GM19351 (cell line): ENCODE measurements at regions not wholly inside any gene's neighbourhood (a gene's known extent, or its start where the extent isn't known, plus 50 kb on each side); places are given as distances from the start of the nearest gene placed in this dataset.
"Not testable (repeated sequence)": the region's sequence is repeated elsewhere in the genome, so short reads cannot be mapped to it uniquely, and the experiment has no call there.

Experiments
- ATAC-seq: cut with Tn5 transposase; IDR thresholded peaks from one replicate; pipeline ENCODE4 v1.9.1; 2021; ENCODE audit warnings: mild to moderate bottlenecking, moderate library complexity; ENCODE audit not compliant: unreplicated experiment

DNA sequence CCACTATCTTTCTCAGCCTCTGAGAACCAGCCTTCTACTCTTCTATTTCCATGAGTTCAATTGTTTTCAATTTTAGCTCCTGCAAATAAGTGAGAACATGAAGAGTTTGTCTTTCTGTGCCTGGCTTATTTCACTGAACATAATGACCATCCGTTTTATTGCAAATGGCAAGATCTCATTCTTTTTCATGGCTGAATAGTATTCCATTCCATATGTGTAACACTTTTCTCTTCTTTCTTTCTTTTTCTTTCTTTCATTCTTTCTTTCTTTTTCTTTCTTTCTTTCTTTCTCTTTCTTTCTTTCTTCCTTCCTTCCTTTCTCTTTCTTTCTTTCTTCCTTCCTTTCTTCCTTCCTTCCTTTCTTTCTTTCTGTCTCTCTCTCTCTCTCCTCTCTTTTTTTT, 228.7 kb downstream of the SHOX start:
- no peak for ATAC-seq

DNA sequence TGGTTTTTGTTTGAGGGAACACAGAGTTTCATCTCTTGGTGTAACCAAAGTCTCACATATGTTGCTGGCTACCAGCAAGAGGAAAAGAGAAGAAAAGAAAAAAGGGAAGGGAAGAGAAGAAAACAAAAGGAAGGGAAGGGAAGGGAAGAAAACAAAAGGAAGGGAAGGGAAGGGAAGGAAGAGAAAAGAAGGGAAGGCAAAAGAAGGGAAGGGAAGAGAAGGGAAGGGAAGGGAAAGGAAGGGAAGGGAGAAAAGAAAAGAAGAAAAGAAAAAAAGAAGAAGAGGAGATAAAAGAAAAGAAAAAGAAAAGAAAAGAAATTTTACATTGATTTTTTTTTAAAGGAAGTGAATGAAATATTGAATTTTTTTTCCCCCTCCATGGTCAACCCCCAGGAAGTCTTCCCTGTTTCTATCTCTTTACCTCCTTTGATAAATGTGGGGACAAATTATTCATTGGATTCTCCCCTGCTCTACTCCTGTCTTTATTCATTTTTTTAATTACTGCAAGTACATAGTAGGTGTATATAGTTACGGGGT, 228.0 kb downstream of the SHOX start:
- ATAC-seq: no peak

DNA sequence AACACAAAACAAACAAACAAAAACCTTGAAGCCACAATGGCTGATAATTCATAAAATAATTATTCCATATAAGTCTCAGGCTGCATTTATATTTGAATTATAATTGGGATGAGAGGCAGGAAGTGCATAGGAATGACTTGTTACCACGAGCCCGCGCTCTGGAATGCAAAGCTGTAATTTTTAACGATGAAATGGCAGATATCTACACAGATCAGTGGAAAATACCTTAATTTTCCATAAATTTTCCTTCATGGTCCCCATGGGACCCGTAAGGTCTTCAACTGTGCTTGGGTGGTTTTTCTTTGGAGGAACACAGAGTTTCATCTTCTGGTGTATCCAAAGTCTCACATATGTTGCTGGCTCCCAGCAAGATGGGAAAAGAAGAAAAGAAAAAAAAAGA, 226.8 kb downstream of the SHOX start:
- no peak for ATAC-seq

DNA sequence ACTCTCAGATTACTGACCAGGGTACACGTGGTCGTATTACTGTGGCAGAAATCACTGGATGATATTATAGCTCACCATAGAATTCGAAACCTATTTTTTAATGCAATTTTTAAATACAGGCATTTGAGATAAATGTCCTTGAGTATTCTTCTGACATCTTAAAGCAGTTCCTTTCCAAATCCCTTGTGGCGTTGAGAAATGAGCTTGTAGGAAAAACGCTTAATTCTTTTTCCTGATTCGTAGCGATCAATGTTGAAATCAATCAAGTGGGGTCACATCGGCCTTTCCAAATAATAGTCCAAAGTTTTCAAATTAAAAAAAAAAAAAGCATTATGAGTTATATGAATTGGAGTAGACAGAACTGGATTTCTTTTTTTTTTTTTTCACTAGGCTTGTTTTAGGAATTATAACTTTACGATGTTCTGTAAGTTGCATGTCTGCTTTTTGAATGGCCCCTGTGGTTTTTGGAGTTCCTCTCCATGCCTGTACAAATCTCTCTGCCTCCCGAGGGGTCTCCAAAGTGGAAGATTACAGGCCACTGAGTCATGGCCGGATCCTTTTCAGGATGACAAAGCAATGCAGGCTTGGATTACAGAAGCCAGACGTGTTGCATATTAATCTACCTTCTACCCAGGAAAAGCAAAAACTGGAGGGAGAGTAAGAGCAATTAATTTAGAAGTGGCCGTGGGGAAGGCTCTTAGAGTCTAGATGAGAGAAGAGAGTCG, 226.1 kb downstream of the SHOX start:
- ATAC-seq: no peak

DNA sequence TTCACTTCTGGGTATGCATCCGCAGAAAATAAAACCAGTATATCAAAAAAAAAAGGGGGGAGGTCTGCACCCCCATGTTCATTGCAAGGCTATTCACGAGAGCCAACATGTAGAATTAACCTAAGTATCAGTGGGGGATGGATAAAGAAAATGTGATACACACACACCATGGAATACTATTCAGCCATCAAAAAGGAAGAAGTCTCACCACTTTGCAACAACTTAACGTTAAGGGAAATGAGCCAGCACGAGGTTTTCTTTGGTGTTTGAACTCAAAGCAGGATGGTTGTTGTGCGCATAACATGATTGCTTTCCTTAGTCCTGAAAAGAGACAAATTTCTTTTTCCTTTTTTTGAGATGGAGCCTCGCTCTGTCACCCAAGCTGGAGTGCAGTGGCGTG, 222.7 kb downstream of the SHOX start:
- no peak for ATAC-seq

DNA sequence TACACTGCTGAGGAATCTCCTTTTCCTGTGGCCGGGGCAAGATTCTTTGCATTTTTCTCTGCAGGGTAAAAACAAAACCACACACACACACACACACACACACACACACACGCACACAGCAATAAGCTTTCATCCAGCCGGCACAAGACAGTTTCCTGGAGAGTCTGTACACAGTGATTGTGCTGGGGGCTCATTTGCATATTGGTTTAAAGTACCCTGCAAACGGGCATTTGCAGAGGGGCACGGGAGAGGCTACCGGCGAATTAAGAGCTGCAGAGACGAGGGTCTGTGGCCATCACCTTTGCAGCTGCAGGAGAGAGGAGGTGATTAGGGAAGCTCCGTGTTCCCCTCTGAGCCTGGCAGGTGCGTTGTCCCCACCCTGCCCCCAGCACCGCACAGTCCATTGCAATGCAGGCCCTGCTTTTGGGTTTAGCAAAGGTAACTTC, 219.9 kb downstream of the SHOX start:
- ATAC-seq: no peak

DNA sequence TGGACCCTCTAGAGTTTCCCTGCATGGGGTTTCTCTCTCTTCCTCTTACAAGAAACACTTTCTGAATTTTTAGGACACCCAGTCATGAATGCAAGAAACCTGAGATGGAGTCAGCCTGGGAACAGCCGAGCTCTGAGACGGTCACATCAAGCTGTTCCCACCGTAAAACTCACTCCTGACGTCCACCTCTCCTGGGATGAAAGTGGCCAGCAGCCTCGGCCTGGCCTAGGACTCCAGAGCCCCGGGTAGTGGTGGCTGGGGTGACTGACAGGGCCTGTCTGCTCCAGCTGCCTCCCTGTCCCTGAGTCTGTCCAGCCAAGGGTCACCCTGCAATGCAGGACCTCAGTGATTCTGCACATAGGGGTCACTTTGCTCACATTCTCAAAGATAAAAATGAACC, 217.8 kb downstream of the SHOX start:
- no peak for ATAC-seq

DNA sequence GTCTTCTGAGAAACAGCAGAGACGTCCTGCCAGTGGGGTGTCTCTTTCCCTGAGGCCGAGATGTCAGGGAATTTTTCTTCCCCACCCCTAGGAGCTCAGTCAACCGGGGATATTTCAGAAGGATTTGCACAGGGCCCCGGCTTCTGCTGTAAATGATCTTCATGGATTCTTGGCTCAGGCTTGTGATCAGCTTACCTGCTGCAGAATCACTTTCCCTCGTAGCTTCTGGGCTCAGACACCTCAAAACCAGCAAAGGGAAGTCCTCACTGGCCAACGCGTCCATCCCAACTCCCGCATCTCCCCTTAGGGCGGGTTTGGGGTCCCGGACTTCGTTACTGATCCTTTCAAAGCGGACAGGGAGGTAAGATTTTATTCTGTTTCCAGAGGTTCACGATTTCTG, 212.7 kb downstream of the SHOX start:
- ATAC-seq: no peak

DNA sequence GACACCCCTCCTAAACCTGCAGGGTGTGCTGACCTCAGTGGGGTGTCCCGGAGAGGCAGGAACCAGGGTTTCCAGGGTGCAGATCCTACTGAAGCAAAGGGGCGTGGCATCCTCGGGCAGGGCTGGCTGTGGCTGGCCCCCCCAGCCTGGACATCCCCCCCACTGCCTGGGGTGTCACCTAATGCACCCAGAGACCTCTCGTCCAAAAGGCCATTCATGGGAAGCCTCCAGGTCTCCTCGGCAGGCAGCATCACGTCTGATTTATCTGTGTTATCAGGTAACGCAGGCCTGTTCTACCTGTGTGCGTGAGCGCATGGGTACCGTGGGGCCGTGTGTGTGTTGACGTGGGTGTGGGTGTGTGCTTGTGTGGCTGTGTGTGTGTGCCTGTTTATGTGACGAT, 210.0 kb downstream of the SHOX start:
- no peak for ATAC-seq

DNA sequence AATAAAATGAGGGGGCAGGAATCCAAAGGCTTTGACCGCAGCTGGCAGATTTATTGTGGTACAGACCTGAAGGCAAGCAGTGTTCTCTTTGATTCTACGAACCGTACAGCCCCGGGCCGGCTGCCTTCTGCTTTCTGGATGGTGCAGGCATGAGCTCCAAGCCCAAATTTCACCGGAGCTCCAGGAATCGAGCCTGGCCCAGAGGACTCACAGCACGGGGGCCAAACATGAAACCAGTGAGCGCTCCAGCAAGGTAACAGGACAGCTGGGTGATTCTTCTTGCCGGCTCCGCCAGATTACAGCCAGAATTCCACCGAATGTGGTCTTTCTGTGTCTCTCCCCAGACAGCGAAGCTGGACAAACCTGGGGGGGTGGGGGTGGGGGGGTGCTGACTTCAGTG, 208.1 kb downstream of the SHOX start:
- ATAC-seq: not testable (repeated sequence)

DNA sequence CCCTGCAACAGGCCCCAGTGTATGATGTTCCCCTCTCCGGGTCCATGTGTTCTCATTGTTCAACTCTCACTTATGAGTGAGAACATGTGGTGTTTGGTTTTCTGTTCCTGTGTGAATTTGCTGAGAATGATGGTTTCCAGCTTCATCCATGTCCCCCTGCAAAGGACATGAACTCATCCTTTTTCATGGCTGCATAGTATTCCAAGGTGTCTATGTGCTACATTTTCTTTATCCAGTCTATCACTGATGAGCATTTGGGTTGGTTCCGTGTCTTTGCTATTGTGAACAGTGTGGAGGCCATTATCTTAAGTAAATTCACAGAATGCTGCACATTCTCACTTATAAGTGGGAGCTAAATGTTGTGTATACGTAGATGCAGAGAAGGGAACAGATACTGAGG, 205.3 kb downstream of the SHOX start:
- not testable (repeated sequence) for ATAC-seq

DNA sequence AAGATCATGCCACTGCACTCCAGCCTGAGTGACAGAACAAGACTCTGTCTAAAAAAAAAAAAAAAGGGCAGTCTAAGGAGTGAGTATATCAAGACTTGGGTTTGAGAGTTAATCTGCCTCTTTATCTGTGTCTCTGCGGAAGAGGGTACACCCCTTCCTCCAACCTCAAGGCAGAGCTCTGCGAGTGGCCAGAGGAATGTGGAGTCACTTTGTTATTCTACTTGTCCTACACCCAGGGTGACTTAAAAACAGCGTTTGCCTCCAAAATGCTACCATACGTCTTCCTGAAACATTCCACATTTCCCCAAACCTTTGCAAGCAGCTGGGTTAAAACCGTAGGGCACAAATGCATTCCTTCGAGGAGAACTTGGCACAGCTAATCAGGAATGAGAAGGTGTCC, 199.9 kb downstream of the SHOX start:
- no peak for ATAC-seq

DNA sequence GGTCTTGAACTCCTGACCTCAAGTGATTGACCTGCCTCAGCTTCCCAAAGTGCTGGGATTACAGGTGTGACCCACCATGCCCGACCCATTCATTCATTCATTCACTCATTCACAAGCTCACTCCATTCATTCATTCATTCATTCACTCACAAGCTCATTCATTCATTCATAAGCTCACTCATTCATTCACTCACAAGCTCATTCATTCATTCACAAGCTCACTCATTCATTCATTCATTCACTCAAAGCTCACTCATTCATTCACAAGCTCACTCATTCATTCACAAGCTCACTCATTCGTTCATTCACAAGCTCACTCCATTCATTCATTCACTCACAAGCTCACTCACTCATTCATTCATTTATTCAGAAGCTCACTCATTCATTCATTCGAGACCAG, 198.6 kb downstream of the SHOX start:
- ATAC-seq: no peak

DNA sequence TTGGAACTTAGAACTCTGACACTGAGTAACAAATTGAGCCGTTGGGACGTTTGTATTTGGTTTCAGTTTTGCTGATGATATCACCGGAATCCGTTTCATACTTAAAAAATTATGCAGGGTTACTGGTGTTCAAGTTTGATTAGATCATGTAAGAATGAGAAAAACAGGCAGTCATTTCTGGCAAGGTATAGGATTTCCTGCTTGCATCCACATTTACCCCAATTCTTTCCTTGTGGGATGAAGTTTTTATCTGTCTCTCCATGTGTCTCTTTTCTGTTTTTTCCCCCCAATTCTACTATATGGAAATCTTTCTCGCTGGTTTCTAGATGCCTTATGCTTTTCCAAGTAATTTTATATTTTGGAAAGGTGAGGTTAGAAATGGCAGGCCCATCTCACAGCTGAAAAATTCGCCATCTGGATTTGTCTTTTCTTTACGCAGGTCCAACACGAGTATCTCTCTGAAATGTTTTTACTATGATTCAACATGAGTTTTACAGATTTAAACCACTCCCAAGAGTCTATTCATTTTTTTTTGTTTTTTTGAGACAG, 197.9 kb downstream of the SHOX start:
- no peak for ATAC-seq

DNA sequence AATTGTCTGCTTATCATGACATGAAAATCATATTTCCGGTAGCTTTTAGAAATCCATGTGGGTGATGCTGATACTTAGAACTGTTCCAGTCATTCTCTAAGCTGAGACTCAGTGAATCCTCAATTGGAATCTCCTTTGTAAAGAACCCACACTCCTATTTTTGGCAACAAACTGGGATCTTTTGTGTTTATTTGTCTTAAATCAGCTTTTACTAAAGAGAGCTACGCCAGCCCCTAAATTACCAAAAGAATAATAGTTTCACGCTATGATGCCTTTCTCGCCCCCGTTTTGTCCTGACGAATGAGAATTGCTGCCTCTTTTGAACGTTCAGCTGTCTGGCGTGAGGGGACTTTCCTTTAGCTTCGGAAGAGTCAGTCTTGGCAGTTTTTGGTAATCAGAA, 195.9 kb downstream of the SHOX start:
- ATAC-seq: no peak

DNA sequence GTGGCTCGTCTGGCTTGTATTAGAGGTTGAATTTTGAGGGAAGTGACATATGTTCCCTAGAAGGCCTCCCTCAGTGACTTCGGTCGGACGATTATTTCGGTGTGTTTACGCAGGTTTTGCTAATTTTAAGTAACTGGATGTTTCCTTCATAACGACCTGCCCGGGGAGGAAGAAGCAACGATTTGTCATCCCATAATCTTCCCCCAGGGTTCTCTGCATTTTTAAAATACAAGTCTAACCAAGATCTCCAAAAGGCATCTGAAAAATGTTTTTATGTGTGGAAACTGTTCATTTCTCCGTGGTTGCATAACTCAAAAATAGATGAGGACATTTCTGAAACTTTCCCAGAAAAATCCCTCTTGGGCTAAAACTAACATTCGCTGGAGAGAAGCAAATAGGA, 195.4 kb downstream of the SHOX start:
- ATAC-seq: no peak

DNA sequence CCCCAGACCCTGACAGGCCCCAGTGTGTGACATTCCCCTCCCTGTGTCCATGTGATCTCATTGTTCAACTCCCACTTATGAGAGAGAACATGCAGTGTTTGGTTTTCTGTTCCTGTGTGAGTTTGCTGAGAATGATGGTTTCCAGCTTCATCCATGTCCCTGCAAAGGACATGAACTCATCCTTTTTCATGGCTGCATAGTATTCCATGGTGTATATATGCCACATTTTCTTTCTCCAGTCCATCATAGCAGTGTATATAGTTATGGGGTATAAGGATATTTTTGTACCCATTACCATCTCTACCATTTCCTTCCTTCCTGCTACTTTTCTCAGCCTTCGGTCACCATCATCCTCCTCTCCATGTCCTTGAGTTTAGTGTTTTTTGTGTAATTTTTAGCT, 192.5 kb downstream of the SHOX start:
- ATAC-seq: not testable (repeated sequence)

DNA sequence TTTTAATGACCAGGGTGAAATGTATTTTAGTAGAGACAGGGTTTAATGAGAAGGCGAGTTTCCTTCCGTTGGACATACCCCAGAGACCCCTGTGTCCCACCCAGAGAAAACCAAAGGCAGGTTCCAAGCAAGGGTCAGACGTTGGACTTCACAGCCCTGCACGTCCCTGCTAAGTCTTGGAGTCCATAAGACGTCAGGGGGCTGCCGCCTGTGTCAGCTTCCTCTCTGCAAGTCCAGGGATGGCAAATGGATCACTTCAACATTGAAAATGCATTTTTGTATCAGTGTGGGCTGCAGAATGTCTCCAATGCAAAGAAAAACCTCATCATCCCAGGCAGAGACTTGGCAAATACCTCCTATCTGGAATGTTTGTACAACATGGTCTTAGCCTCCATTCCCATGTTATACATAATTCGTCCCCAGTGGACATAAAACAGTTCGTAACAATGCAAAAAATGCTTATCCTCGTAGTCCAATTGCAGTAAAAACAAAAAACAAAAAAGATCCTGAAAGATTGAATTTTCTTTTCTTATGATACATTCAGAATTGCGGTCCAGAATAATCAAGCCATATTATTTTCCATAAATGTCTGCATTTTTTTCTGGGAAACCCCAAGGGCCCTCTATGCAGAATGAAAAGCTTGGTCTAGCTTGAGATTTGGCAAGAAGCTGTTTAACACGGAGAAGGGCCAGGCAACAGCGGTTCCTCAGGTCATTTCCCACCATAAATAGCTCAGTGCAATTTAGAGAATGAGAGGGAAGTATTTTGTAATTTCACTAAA, 190.9 kb downstream of the SHOX start:
- no peak for ATAC-seq

DNA sequence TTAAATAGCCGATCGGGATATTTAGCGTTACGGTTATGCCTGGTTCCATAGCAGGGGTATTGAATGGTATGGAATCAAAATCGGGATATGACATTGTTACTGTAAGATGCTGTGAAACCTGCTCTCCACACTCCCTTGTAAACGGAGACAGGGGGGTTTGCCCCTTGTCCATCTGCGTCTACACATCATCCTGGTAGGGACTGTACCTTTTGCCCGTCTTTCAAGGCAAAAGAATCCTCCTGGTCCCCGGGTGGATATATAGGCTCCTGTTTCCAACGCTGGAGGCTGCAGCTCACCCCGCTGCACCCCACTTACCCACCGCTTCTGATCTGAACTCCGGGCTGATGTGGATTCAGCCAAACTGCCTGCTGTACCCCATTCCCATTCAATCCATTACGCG, 189.1 kb downstream of the SHOX start:
- no peak for ATAC-seq

DNA sequence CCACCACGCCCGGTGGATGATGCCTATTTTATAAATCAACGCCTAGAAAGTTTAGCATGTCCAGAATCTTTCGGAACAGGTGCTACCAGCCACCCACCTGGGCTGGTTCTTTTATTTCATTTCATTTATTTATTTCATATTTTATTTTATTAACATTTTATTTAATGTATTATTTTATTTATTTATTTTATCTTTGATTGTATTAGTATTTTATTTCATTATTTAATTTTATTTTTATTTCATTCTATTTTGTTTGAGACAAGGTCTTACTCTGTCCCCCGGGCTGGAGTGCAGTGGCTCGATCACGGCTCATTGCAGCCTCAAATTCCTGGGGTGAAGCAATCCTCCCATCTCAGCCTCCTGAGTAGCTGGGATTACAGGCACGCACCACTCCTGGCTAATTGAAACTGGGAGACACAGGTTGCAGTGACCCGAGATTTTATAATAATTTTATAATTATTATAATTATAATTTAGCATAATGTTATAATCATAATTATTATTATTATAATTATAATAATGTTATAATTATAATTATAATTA, 187.2 kb downstream of the SHOX start:
- no peak for ATAC-seq

DNA sequence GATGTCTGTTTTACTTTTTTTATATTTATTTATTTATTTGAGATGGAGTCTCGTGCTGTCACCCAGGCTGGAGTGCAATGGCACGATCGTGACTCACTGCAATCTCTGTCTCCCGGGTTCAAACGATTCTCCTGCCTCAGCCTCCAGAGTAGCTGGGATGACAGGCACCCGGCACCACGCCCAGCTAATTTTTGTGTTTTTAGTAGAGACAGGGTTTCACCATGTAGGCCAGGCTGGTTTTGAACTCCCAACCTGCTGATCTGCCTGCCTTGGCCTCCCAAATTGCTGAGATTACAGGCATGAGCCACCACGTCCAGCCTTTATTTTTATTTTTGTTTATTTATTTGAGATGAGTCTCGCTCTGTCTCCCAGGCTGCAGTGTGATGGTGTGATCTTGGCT, 186.6 kb downstream of the SHOX start:
- ATAC-seq: not testable (repeated sequence)

DNA sequence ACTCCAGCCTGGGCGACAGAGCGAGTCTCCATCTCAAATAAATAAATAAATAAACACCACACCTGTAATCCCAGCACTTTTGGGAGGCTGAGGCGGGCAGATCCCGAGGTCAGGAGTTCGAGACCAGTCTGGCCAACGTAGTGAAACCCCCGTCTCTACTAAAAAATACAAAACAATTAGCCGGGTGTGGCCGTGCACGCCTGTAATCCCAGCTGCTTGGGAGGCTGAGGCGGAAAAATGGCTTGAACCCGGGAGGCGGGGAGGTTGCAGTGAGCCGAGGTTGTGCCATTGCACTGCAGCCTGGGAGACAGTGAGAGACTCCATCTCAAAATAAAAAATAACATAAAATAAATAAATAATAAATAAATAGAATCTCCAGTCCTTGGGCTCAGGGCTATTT, 185.8 kb downstream of the SHOX start:
- ATAC-seq: no peak
